CD4-positive, alpha-beta T cell treated with Interleukin-15 for 4 hours (primary cell): ENCODE measurements at regions not wholly inside any gene's neighbourhood (a gene's known extent, or its start where the extent isn't known, plus 50 kb on each side); places are given as distances from the start of the nearest gene placed in this dataset.

Source experiments
- DNase-seq: peaks from one replicate; pipeline ENCODE4 v3.0.0-alpha.2; 2020; ENCODE audit warnings: low spot score

- DNase-seq = no peak
Measured at GRCh38 chr21:16650714-16651366, 862.0 kb upstream of the CXADR start.

DNA sequence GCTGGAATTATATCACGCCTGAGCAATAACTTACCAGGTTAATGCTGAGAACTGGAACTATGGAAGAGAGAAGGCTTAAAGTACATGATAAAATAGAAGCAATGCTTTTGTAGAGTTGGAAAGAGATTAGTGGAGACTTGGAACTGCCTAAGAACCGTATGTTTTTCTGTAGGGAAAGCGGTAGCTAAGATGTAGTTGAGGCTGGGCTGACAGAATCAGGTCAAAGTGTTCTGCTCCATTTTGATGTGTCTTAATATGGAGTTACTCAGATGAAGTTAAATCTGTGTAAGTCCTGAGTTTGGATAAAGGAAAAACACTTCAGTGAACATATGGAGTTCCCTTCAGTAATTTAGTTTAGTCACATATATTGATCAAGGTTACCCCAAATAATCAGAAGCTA is 860.9 kb upstream of the CXADR start:
- DNase-seq = no peak

GRCh38 chr21:16663436-16663835 is 849.4 kb upstream of the CXADR start:
- no peak for DNase-seq

GRCh38 chr21:16667395-16667794 is 845.4 kb upstream of the CXADR start:
- DNase-seq = no peak

DNA sequence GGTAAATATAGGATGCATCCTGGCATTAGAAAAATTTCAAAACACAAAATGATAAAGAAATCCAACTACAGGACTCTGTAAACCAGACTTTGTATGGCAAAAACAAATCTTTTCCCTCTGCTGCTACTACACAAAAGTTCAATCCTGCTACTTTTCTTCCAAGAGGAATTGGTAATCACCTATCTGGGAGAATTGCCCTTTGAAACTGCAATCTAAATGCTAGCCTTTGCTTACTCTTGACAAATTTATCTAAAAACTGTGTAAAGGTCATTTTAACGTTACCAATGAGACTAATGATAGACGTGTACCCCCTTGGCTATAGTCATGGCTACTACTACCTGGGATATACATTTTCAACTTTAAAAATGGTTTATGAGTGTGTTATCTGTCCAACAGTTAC is 837.9 kb upstream of the CXADR start:
- DNase-seq = no peak

- DNase-seq = no peak
Measured at GRCh38 chr21:16676391-16676790, 836.5 kb upstream of the CXADR start.

DNA sequence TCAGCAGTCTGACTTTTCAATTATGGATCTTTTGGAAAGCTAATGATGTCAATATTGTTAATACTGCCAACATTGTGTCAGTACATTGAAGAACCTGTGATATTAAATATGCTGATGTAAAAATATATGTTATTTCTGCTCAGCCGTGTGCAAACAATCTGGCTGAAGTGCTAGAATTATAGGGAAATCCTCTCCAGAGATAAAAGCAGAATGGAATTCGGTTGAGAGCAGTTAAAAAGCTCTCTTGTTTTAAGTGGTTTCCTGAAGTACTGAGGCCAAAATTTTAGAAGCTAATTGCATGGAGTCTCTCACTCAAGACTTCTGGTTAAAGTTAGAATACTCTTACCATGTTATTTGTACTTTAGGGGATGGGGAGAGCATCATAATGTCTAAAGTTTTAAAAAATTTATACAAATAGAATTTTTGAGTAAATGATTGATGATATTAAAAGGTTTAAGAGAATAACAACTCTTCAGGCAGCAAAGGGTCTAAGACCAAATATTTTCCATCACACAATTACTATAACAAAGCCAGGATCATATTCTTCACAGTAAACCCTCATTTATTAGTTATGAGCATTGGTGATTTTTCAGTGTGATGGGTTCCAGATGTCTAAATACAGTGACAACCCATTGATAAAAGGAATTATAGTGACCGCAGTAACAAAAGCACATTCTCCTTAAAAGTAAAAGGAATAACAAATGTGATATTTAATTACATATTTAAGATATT is 834.2 kb upstream of the CXADR start:
- no peak for DNase-seq

DNA sequence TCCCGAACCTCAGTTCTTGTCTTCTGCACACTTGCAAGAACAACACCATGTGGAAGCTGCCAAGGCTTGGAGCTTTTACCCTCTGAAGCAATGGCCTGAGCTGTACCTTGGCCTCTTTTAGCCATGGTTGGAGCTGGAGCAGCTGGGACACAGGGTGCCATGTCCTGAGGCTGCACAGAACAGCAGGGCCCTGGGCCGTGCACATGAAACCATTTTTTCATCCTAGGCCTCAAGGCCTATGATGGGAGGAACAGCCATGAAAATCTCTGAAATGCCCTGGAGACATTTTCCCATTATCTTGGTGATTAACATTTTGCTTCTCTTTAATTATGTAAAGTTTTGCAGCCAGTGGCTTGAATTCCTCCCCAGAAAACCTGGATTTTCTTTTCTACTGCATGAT is 817.8 kb upstream of the CXADR start:
- no peak for DNase-seq

- no peak for DNase-seq
Measured at GRCh38 chr21:16707274-16707673, 805.6 kb upstream of the CXADR start.

- no peak for DNase-seq
Measured at GRCh38 chr21:16708101-16708835, 804.6 kb upstream of the CXADR start.

GRCh38 chr21:16709866-16710550 is 802.8 kb upstream of the CXADR start:
- no peak for DNase-seq

- no peak for DNase-seq
Measured at GRCh38 chr21:16711757-16712156, 801.1 kb upstream of the CXADR start.

GRCh38 chr21:16713331-16714117 is 799.3 kb upstream of the CXADR start:
- DNase-seq = no peak

DNA sequence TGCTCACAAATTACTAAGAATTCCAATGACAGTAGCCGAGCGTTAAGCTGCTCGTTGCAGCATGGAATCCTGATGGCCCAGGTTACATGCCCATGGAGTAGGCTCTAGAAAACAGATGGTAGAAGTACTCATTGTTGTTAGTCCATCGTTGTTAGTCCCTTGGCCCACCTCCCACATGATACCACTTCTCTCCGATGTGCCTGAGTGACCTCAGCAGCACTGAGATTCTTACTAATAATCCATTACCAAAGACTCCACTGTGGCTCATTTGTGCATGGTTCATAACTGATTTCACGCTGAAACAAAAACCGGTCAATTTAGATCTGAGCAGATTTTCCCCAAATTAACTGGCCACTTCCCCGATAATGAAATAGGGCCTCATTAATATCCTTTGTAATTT is 772.3 kb upstream of the CXADR start:
- no peak for DNase-seq

- DNase-seq = no peak
Measured at GRCh38 chr21:16741141-16741665, 771.6 kb upstream of the CXADR start.

DNA sequence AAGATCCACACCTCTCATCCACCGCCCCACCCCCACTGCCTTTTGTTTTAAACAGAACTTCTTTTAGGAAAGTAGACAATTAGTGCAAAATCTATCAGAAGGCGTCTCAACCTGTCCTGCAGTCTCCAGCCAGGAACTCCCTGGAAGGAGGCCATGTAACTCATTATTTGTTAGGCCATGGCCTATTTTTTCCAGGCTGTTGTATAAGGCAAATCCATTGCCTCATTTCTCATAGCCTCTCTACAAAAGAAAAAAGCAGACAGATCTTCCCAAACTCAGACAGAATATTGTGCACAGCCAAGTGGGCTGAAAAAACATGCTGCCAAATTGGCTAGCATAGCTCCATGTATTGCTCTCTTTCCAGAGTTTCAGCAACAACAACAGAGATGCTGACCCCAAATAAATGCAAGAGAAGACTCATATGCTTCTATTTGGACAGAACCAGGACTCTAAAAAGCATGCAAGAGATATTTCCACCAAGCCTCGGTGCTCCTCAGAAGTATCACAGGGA is 770.7 kb upstream of the CXADR start:
- DNase-seq = no peak

- no peak for DNase-seq
Measured at GRCh38 chr21:16742741-16743140, 770.1 kb upstream of the CXADR start.

DNA sequence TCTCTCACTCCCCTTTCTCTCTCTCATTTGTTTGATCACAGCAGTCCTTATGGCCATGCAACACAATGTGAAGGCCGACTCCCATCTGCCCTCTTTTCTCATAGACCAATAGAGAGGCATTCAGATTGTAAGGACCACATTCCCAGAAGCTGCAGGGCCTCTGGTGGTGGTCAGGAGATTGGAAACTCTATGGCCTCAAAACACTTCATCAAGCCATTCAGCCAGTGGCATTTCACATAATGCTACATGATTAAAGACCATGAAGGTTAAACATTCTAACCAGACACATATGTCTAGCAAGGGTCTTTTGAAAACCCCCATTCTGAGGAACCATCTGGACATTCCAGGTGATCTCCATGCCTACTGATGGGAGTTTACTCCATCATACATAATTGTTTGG is 769.5 kb upstream of the CXADR start:
- no peak for DNase-seq

DNA sequence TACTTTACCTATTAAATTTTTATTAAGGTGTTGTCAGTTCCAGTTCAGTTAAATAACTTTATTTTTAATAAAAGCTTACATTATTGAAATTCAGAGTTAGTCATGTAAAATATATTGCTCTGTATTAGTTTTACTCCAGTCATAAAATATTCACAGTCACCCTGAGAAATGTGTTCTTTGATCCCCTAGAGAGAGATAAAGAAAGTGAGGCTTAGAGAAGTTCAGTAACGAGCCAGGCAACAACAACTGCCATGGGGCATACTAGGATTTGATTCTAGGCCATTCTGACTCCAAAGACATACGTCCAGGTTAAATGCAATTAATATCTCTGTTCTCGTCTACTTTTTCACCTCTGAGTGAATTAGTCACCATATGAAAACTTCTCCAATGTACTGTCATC is 761.9 kb upstream of the CXADR start:
- no peak for DNase-seq

DNA sequence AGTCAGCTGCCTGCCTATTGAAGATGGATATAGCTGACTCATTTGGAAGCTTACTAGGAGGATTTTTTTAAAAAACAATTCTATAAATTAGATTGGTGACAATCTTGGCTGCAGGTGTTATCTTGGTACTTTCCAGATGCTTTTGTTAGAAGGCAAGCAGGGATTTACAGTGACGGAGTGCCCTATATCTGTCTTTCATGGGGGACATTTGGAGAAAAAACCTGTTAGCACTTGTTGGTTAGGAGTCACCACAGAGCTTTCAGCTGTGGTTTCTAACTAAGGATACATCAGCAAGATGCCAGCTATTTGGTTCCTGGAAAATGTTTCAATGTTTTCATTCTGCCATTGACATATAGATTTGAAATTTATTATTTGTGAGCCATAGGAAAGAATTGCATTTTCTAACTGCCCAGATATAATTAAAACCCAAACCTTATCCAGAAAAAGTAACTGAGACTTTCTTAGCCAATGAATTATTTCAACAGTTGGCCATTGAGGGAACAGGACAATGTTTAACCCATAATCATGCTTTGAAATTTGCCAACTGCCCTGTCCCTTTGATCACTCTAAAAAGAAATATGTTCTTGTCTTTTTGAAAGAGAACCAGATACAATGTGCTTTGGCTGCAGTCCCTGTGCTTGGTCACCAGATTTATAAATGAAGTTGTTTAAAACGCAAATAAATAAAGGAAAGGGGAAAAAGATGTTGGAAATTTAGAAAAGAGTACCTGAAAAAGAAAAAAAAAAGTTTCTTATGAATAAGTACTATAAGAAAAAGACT is 761.0 kb upstream of the CXADR start:
- no peak for DNase-seq

- DNase-seq = no peak
Measured at GRCh38 chr21:16752475-16752857, 760.4 kb upstream of the CXADR start.
